Liver (tissue), 8 donors: ENCODE measurements at regions not wholly inside any gene's neighbourhood (a gene's known extent, or its start where the extent isn't known, plus 50 kb on each side); places are given as distances from the start of the nearest gene placed in this dataset.
"Not testable (repeated sequence)": the region's sequence is repeated elsewhere in the genome, so short reads cannot be mapped to it uniquely, and the experiment has no call there.

Experiments
- DNase-seq: peaks from one replicate; pipeline ENCODE4 v3.0.0-alpha.2; 2017; ENCODE audit warnings: low spot score
- H3K27ac ChIP-seq, 2 donors: one replicate each; pipeline ENCODE4 v1.7.0; 2013; ENCODE audit warnings: inconsistent platforms in 2 of 2, low read length in 2 of 2, control low read depth in 1 of 2, low read depth in 1 of 2, mild to moderate bottlenecking in 1 of 2
- H3K27me3 ChIP-seq, 4 donors: one replicate each; pipeline versions ENCODE4 v1.6.1 to v1.7.0; 2013; ENCODE audit warnings: low read length in 3 of 4, inconsistent platforms in 1 of 4, mild to moderate bottlenecking in 1 of 4, moderate library complexity in 1 of 4; ENCODE audit not compliant: control insufficient read depth in 4 of 4, insufficient read depth in 4 of 4
- H3K36me3 ChIP-seq, 4 donors: one replicate each; pipeline versions ENCODE4 v1.6.1 to v1.7.0; 2013; ENCODE audit warnings: low read length in 3 of 4, mild to moderate bottlenecking in 3 of 4, low read depth in 1 of 4, moderate library complexity in 1 of 4; ENCODE audit not compliant: control insufficient read depth in 4 of 4, insufficient read depth in 3 of 4
- H3K4me1 ChIP-seq, 4 donors: one replicate each; pipeline versions ENCODE4 v1.6.1 to v1.7.0; 2013; ENCODE audit warnings: low read length in 3 of 4, mild to moderate bottlenecking in 3 of 4, moderate library complexity in 1 of 4; ENCODE audit not compliant: control insufficient read depth in 4 of 4, insufficient read depth in 4 of 4
- H3K4me3 ChIP-seq, 3 donors: one replicate each; pipeline versions ENCODE4 v1.6.1 to v1.7.0; 2013; ENCODE audit warnings: low read length in 3 of 3, control low read depth in 1 of 3, low read depth in 1 of 3, mild to moderate bottlenecking in 1 of 3
- H3K9ac ChIP-seq, 2 donors: one replicate each; pipeline ENCODE4 v1.7.0; 2013; ENCODE audit warnings: low read length in 2 of 2, mild to moderate bottlenecking in 2 of 2, moderate library complexity in 2 of 2, control low read depth in 1 of 2, low read depth in 1 of 2
- H3K9me3 ChIP-seq, 4 donors: one replicate each; pipeline versions ENCODE4 v1.6.1 to v1.7.0; 2013; ENCODE audit warnings: low read length in 3 of 4; ENCODE audit not compliant: control insufficient read depth in 4 of 4
- ATF3 ChIP-seq: IDR thresholded peaks from 2 replicates; pipeline ENCODE4 v1.6.1; 2016; ENCODE audit warnings: antibody characterized with exemption
- CTCF ChIP-seq: fragments of 150-350 bp; IDR thresholded peaks from 2 replicates; pipeline ENCODE4 v1.5.1; 2017; ENCODE audit warnings: improper control_type of control experiment, low read depth, low read length; ENCODE audit not compliant: missing input control
- FOXA1 ChIP-seq: IDR thresholded peaks from 2 replicates; pipeline ENCODE4 v1.6.1; 2016; ENCODE audit warnings: antibody characterized with exemption
- FOXA2 ChIP-seq: IDR thresholded peaks from 2 replicates; pipeline ENCODE4 v1.6.1; 2016; ENCODE audit warnings: antibody characterized with exemption
- GABPA ChIP-seq, 2 donors: IDR thresholded peaks in 1 of 2; conservative IDR thresholded peaks in 1 of 2; 2 replicates each; pipeline ENCODE4 v1.6.1; 2016; ENCODE audit warnings: antibody characterized with exemption in 2 of 2, mild to moderate bottlenecking in 1 of 2, moderate library complexity in 1 of 2
- HNF4A ChIP-seq, 2 donors: conservative IDR thresholded peaks; 2 replicates each; pipeline ENCODE4 v1.6.1; 2016; ENCODE audit warnings: antibody characterized with exemption in 2 of 2, mild to moderate bottlenecking in 2 of 2
- HNF4G ChIP-seq: IDR thresholded peaks from 2 replicates; pipeline ENCODE4 v1.6.1; 2016; ENCODE audit warnings: antibody characterized with exemption
- JUND ChIP-seq, 2 donors: IDR thresholded peaks; 2 replicates each; pipeline ENCODE4 v1.6.1; 2016; ENCODE audit warnings: antibody characterized with exemption in 2 of 2
- NR2F2 ChIP-seq: IDR thresholded peaks from 2 replicates; pipeline ENCODE4 v1.6.1; 2016; ENCODE audit warnings: antibody characterized with exemption
- RAD21 ChIP-seq, 2 donors: IDR thresholded peaks; 2 replicates each; pipeline ENCODE4 v1.6.1; 2016; ENCODE audit warnings: antibody characterized with exemption in 2 of 2, mild to moderate bottlenecking in 2 of 2
- REST ChIP-seq: IDR thresholded peaks from 2 replicates; pipeline ENCODE4 v1.6.1; 2016; ENCODE audit warnings: antibody characterized with exemption, mild to moderate bottlenecking
- RXRA ChIP-seq, 2 donors: IDR thresholded peaks; 2 replicates each; pipeline ENCODE4 v1.6.1; 2017 to 2018; ENCODE audit warnings: antibody characterized with exemption in 2 of 2, mild to moderate bottlenecking in 1 of 2
- SP1 ChIP-seq: IDR thresholded peaks from 2 replicates; pipeline ENCODE4 v1.6.1; 2018; ENCODE audit warnings: antibody characterized with exemption, mild to moderate bottlenecking
- TAF1 ChIP-seq: conservative IDR thresholded peaks from 2 replicates; pipeline ENCODE4 v1.6.1; 2016; ENCODE audit warnings: antibody characterized with exemption, mild to moderate bottlenecking
- WGBS: extraction: QIAGEN DNeasy Blood & Tissue Kit; methylation state at CpG from one replicate; pipeline ENCODE4 v1.1.7; 2013; 5-methylcytosine and 5-hydroxymethylcytosine counted together
- TF ChIP-seq, protein P1 (sequence below): IDR thresholded peaks from 2 replicates; pipeline ENCODE4 v1.6.1; 2016; ENCODE audit warnings: antibody characterized with exemption
- TF ChIP-seq, protein P2 (sequence below): IDR thresholded peaks from 2 replicates; pipeline ENCODE4 v1.6.1; 2016; ENCODE audit warnings: antibody characterized with exemption
- donor health status: healthy.
- donor health status: healthy.
- donor health status: healthy.
- donor health status: healthy.
- donor health status: healthy.

DNA sequence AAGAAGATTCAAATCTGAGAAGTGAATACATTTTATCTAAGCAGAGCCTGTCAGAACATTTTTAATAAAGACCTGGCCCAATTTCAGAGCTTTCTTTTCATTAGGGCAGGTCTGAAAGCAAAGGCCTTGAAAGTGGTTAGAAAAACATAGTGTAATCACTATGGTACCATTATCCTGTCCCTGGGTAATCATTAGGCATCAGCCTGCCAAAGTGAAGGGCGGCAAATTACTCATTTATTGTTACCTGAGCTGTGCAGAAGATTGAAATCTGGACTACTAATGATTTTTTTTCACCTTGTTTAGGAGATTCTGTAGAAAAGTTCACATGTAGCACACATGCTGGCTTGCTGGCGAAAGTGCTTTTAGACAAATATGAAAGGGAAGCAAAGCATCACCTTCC lies 92.6 kb upstream of the PRKD1 start:
- no peak for TF ChIP-seq FOXA2
- TF ChIP-seq SP1 = no peak
- TF ChIP-seq RXRA (IDR thresholded peaks at IDR 0.05) = no peak
- TF ChIP-seq RAD21 (IDR thresholded peaks at IDR 0.05) = no peak
- no peak for TF ChIP-seq HNF4A (conservative IDR thresholded peaks at IDR 0.05)
- TF ChIP-seq GABPA (IDR thresholded peaks at IDR 0.05 in 1 of 2, conservative IDR thresholded peaks at IDR 0.05 in 1 of 2) = no peak
- TF ChIP-seq ATF3 = no peak
- TF ChIP-seq, protein P1, sequence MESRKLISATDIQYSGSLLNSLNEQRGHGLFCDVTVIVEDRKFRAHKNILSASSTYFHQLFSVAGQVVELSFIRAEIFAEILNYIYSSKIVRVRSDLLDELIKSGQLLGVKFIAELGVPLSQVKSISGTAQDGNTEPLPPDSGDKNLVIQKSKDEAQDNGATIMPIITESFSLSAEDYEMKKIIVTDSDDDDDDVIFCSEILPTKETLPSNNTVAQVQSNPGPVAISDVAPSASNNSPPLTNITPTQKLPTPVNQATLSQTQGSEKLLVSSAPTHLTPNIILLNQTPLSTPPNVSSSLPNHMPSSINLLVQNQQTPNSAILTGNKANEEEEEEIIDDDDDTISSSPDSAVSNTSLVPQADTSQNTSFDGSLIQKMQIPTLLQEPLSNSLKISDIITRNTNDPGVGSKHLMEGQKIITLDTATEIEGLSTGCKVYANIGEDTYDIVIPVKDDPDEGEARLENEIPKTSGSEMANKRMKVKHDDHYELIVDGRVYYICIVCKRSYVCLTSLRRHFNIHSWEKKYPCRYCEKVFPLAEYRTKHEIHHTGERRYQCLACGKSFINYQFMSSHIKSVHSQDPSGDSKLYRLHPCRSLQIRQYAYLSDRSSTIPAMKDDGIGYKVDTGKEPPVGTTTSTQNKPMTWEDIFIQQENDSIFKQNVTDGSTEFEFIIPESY = no peak
- no peak for TF ChIP-seq TAF1
- no peaks in the 10 kb centered on the region for H3K4me1 ChIP-seq
- DNase-seq = no peak
- no peak overlapping the region for H3K9ac ChIP-seq
- H3K27me3 ChIP-seq = no peaks in the 10 kb centered on the region
- no peaks in the 10 kb centered on the region for H3K36me3 ChIP-seq
- H3K27ac ChIP-seq = no peak overlapping the region
- H3K4me3 ChIP-seq = no peak overlapping the region
- WGBS = 43% methylated on average over 2 of the region's 2 CpGs
- H3K9me3 ChIP-seq = no peaks in the 10 kb centered on the region

- TF ChIP-seq JUND (IDR thresholded peaks at IDR 0.05) (no peak), TAF1 (no peak), NR2F2 (no peak), REST (no peak), GABPA (IDR thresholded peaks at IDR 0.05 in 1 of 2, conservative IDR thresholded peaks at IDR 0.05 in 1 of 2) (no peak), RXRA (IDR thresholded peaks at IDR 0.05) (no peak), FOXA2 (no peak), SP1 (no peak), HNF4A (conservative IDR thresholded peaks at IDR 0.05) (no peak), FOXA1 (no peak), RAD21 (IDR thresholded peaks at IDR 0.05) (no peak), ATF3 (no peak), HNF4G (no peak), CTCF (no peak)
- TF ChIP-seq, protein P2, sequence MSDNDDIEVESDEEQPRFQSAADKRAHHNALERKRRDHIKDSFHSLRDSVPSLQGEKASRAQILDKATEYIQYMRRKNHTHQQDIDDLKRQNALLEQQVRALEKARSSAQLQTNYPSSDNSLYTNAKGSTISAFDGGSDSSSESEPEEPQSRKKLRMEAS = no peak
- H3K9ac ChIP-seq = no peak overlapping the region
- no peak for DNase-seq
- WGBS = 94% methylated on average over 1 of the region's 1 CpG
- no peaks in the 10 kb centered on the region for H3K9me3 ChIP-seq
- no peak overlapping the region for H3K27ac ChIP-seq
- H3K27me3 ChIP-seq = no peaks in the 10 kb centered on the region
- H3K4me3 ChIP-seq = no peak overlapping the region
- no peaks in the 10 kb centered on the region for H3K36me3 ChIP-seq
- no peaks in the 10 kb centered on the region for H3K4me1 ChIP-seq
Measured at GRCh38 chr14:30020687-30021086, 93.0 kb upstream of the PRKD1 start.

GRCh38 chr14:30023350-30023749 lies 95.7 kb upstream of the PRKD1 start:
- WGBS = 90% methylated on average over 5 of the region's 5 CpGs

More at GRCh38 chr14:30023350-30023749, 95.7 kb upstream of the PRKD1 start:
- H3K36me3 ChIP-seq, H3K4me1 ChIP-seq, H3K27me3 ChIP-seq, DNase-seq, H3K9ac ChIP-seq, H3K27ac ChIP-seq, H3K9me3 ChIP-seq, H3K4me3 ChIP-seq: not testable (repeated sequence)
